ENCODE measurements at regions not wholly inside any gene's neighbourhood (a gene's known extent, or its start where the extent isn't known, plus 50 kb on each side); places are given as distances from the start of the nearest gene placed in this dataset.

- no peaks in the 10 kb centered on the region for H3K9me3 ChIP-seq (ENCODE audit: low read depth)
- H2AFZ ChIP-seq = no peak overlapping the region
- no peaks in the 10 kb centered on the region for H3K79me2 ChIP-seq
- H3K36me3 ChIP-seq (replicated peaks; ENCODE audit: insufficient read depth, low read depth) = no peaks in the 10 kb centered on the region
- H3K4me2 ChIP-seq = no peak overlapping the region
- H3K27ac ChIP-seq = no peak overlapping the region
- H3K4me1 ChIP-seq (ENCODE audit: insufficient read depth) = no peaks in the 10 kb centered on the region
- H4K20me1 ChIP-seq (ENCODE audit: insufficient read depth, poor library complexity, severe bottlenecking) = no peaks in the 10 kb centered on the region
- no peak for DNase-seq (ENCODE audit: low spot score)
- no peak overlapping the region for H3K4me3 ChIP-seq
- H3K27me3 ChIP-seq = no peaks in the 10 kb centered on the region
- WGBS (ENCODE audit: low lambda C conversion rate, missing lambda C conversion rate) = 79% methylated on average over 7 of the region's 7 CpGs
- H3K9me2 ChIP-seq (replicated peaks; ENCODE audit: insufficient read depth) = no peaks in the 10 kb centered on the region
- TF ChIP-seq, protein P1, sequence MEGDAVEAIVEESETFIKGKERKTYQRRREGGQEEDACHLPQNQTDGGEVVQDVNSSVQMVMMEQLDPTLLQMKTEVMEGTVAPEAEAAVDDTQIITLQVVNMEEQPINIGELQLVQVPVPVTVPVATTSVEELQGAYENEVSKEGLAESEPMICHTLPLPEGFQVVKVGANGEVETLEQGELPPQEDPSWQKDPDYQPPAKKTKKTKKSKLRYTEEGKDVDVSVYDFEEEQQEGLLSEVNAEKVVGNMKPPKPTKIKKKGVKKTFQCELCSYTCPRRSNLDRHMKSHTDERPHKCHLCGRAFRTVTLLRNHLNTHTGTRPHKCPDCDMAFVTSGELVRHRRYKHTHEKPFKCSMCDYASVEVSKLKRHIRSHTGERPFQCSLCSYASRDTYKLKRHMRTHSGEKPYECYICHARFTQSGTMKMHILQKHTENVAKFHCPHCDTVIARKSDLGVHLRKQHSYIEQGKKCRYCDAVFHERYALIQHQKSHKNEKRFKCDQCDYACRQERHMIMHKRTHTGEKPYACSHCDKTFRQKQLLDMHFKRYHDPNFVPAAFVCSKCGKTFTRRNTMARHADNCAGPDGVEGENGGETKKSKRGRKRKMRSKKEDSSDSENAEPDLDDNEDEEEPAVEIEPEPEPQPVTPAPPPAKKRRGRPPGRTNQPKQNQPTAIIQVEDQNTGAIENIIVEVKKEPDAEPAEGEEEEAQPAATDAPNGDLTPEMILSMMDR (IDR thresholded peaks at IDR 0.05; ENCODE audit: poor library complexity) = no peak
- no peak for TF ChIP-seq EZH2 (IDR thresholded peaks at IDR 0.05; ENCODE audit: borderline replicate concordance)
- no peak for TF ChIP-seq EZH2phosphoT487 (IDR thresholded peaks at IDR 0.05; ENCODE audit: low read depth, severe bottlenecking, unreplicated experiment)
Observed at GRCh38 chrX:125089761-125090445, 229.8 kb upstream of the TEX13C start.

DNA sequence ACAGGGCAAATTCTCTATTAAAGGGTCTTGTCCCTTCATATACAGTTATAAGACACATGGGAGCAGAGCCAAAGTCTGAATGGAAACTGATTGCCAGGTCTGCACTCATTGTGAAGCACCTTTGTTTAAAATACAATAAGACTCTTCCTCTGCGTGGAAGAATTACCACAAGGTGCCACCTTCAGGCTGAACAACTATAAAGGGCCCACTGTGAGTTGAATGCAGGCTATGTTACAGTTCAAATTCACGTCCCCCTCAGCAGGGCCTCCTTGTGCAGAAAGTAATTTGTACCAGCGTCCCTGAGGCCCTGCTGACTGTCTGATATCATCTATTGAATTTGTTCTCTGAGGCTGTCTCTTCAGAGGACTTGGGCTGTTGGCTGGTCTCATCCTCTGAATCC lies 225.8 kb upstream of the TEX13C start:
- no peak overlapping the region for H3K27ac ChIP-seq
- no peaks in the 10 kb centered on the region for H3K9me3 ChIP-seq (ENCODE audit: low read depth)
- no peak overlapping the region for H2AFZ ChIP-seq
- H4K20me1 ChIP-seq (ENCODE audit: insufficient read depth, poor library complexity, severe bottlenecking) = no peaks in the 10 kb centered on the region
- TF ChIP-seq, protein P1 (IDR thresholded peaks at IDR 0.05; ENCODE audit: poor library complexity) = no peak
- TF ChIP-seq EZH2phosphoT487 (IDR thresholded peaks at IDR 0.05; ENCODE audit: low read depth, severe bottlenecking, unreplicated experiment) = no peak
- no peak for TF ChIP-seq EZH2 (IDR thresholded peaks at IDR 0.05; ENCODE audit: borderline replicate concordance)
- H3K36me3 ChIP-seq (replicated peaks; ENCODE audit: insufficient read depth, low read depth) = no peaks in the 10 kb centered on the region
- H3K27me3 ChIP-seq = no peaks in the 10 kb centered on the region
- H3K79me2 ChIP-seq = no peaks in the 10 kb centered on the region
- no peak overlapping the region for H3K4me3 ChIP-seq
- no peak overlapping the region for H3K4me2 ChIP-seq
- WGBS (ENCODE audit: low lambda C conversion rate, missing lambda C conversion rate) = 33% methylated on average over 3 of the region's 3 CpGs
- H3K4me1 ChIP-seq (ENCODE audit: insufficient read depth) = no peaks in the 10 kb centered on the region
- H3K9me2 ChIP-seq (replicated peaks; ENCODE audit: insufficient read depth) = no peaks in the 10 kb centered on the region
- DNase-seq (ENCODE audit: low spot score) = no peak

DNA sequence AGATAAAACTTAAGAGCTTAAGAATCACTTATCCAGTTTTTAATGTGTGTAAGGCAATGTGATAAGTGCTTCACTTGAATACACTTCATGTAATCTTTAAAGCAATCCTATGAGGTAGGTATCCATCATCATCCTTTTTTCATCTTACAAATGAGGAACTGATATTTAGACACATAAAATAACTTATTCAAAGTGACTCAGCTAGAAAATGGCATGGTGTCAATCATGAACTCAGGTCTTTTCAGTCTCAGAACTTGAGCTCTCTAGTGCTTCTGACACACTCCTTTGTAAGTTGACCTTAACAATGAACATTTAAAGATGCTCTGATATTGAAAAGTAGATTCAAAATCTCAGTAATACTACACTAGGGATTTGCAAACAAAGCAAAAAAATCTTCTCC lies 224.8 kb upstream of the TEX13C start:
- no peak overlapping the region for H3K4me2 ChIP-seq
- no peak overlapping the region for H2AFZ ChIP-seq
- no peaks in the 10 kb centered on the region for H3K9me3 ChIP-seq (ENCODE audit: low read depth)
- H3K79me2 ChIP-seq = no peaks in the 10 kb centered on the region
- no peaks in the 10 kb centered on the region for H3K4me1 ChIP-seq (ENCODE audit: insufficient read depth)
- H3K27me3 ChIP-seq = no peaks in the 10 kb centered on the region
- no peaks in the 10 kb centered on the region for H3K36me3 ChIP-seq (replicated peaks; ENCODE audit: insufficient read depth, low read depth)
- H4K20me1 ChIP-seq (ENCODE audit: insufficient read depth, poor library complexity, severe bottlenecking) = no peaks in the 10 kb centered on the region
- H3K9me2 ChIP-seq (replicated peaks; ENCODE audit: insufficient read depth) = no peaks in the 10 kb centered on the region
- TF ChIP-seq EZH2 (IDR thresholded peaks at IDR 0.05; ENCODE audit: borderline replicate concordance) = no peak
- TF ChIP-seq, protein P1 (IDR thresholded peaks at IDR 0.05; ENCODE audit: poor library complexity) = no peak
- no peak for TF ChIP-seq EZH2phosphoT487 (IDR thresholded peaks at IDR 0.05; ENCODE audit: low read depth, severe bottlenecking, unreplicated experiment)
- H3K27ac ChIP-seq = no peak overlapping the region
- DNase-seq (ENCODE audit: low spot score) = no peak
- H3K4me3 ChIP-seq = no peak overlapping the region

Measured in hepatocyte (in vitro differentiated cells).